ENCODE measurements at regions not wholly inside any gene's neighbourhood (a gene's known extent, or its start where the extent isn't known, plus 50 kb on each side); places are given as distances from the start of the nearest gene placed in this dataset.

DNA sequence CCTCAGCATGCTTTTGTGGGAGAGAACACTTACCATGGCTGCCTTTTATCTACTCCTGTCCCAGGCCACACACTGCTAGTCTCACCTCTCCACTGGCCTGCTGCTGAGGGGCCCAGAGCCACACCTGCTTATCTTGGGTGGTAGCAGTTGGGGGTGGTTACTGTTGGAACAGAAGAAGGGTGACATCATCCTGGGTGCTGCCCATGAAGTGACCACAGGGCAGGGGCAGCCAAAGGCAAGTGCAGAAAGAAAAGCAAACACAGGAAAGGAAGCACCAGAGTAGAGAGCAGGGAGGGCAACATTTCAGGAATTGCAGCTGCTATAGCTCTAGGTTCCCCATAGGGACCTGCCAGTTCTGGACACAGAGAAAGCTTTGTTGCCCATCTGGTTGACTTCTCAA is 345.2 kb downstream of the VPS13C start (continued):
- TF ChIP-seq JUND (IDR thresholded peaks at IDR 0.05) (no peak), EZH2 (IDR thresholded peaks at IDR 0.05) (no peak), YY1 (IDR thresholded peaks at IDR 0.05; ENCODE audit: extremely low read depth, insufficient replicate concordance, low read depth, low read length) (no peak), TCF7L2 (IDR thresholded peaks at IDR 0.05; ENCODE audit: borderline replicate concordance, extremely low read depth, insufficient read depth, insufficient read length) (no peak), SIN3A (IDR thresholded peaks at IDR 0.05; ENCODE audit: low read depth) (no peak), POLR2A (IDR thresholded peaks at IDR 0.05; ENCODE audit: borderline replicate concordance, extremely low read depth, insufficient read depth, insufficient read length) (no peak), CBX3 (IDR thresholded peaks at IDR 0.05; ENCODE audit: low read depth) (no peak), EGR1 (IDR thresholded peaks at IDR 0.05; ENCODE audit: low read depth) (no peak), FOSL1 (IDR thresholded peaks at IDR 0.05; ENCODE audit: low read depth) (no peak), ZNF274 (IDR thresholded peaks at IDR 0.05; ENCODE audit: low read depth, low read length) (no peak)

DNA sequence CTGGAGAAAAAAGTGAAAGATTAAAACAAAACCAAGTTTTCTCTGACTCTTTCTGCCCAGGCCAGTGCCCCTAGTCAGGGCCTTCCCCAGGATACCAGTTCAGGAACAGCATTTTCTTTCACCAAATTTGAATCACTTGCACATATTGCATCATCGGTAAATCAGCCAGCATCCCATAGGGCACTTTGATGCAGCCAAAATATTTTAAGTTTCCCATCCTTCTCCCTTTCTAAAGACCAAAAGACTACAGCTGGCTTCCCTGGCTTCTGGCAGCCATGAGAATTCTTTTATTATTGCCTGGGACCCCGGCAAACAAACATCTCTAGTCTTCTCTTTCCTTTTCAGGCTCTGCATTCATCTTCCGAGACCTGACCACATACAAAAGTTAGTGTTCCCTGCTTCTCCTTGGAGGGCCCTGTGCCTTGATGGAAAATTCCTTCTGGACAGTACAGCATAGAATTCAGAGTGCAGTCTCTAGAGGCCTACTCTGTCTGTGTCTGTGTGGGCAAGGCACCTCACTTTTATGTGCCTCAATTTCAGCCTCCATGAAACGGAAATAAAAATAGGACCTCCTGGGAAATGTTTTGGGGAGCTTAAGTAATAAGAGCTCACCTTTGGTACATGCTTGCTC is 348.0 kb downstream of the VPS13C start:
- H3K4me2 ChIP-seq (ENCODE audit: low read length): no peak overlapping the region
- POLR2A ChIA-PET: no interaction called here
- TF ChIP-seq SP1 (IDR thresholded peaks at IDR 0.05; ENCODE audit: low read depth) (no peak), RAD21 (IDR thresholded peaks at IDR 0.05; ENCODE audit: low read depth) (no peak), EZH2phosphoT487 (IDR thresholded peaks at IDR 0.05; ENCODE audit: borderline replicate concordance) (no peak), EGR1 (IDR thresholded peaks at IDR 0.05; ENCODE audit: low read depth) (no peak), YY1 (IDR thresholded peaks at IDR 0.05; ENCODE audit: extremely low read depth, insufficient replicate concordance, low read depth, low read length) (no peak), ELF1 (IDR thresholded peaks at IDR 0.05; ENCODE audit: borderline replicate concordance, low read depth) (no peak), POLR2A (IDR thresholded peaks at IDR 0.05; ENCODE audit: borderline replicate concordance, extremely low read depth, insufficient read depth, insufficient read length) (no peak), EZH2 (IDR thresholded peaks at IDR 0.05) (no peak), CEBPB (IDR thresholded peaks at IDR 0.05; ENCODE audit: low read depth) (no peak), ZNF274 (IDR thresholded peaks at IDR 0.05; ENCODE audit: low read depth, low read length) (no peak)
- TF ChIP-seq, protein P1, sequence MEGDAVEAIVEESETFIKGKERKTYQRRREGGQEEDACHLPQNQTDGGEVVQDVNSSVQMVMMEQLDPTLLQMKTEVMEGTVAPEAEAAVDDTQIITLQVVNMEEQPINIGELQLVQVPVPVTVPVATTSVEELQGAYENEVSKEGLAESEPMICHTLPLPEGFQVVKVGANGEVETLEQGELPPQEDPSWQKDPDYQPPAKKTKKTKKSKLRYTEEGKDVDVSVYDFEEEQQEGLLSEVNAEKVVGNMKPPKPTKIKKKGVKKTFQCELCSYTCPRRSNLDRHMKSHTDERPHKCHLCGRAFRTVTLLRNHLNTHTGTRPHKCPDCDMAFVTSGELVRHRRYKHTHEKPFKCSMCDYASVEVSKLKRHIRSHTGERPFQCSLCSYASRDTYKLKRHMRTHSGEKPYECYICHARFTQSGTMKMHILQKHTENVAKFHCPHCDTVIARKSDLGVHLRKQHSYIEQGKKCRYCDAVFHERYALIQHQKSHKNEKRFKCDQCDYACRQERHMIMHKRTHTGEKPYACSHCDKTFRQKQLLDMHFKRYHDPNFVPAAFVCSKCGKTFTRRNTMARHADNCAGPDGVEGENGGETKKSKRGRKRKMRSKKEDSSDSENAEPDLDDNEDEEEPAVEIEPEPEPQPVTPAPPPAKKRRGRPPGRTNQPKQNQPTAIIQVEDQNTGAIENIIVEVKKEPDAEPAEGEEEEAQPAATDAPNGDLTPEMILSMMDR (IDR thresholded peaks at IDR 0.05 in 2 of 3, conservative IDR thresholded peaks at IDR 0.05 in 1 of 3; ENCODE audit: borderline replicate concordance in 1 of 3, insufficient read depth in 1 of 3, low read depth in 2 of 3, low read length in 2 of 3): no peak
- TF ChIP-seq, protein P2, sequence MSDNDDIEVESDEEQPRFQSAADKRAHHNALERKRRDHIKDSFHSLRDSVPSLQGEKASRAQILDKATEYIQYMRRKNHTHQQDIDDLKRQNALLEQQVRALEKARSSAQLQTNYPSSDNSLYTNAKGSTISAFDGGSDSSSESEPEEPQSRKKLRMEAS (IDR thresholded peaks at IDR 0.05): no peak
- TF ChIP-seq, protein P3, sequence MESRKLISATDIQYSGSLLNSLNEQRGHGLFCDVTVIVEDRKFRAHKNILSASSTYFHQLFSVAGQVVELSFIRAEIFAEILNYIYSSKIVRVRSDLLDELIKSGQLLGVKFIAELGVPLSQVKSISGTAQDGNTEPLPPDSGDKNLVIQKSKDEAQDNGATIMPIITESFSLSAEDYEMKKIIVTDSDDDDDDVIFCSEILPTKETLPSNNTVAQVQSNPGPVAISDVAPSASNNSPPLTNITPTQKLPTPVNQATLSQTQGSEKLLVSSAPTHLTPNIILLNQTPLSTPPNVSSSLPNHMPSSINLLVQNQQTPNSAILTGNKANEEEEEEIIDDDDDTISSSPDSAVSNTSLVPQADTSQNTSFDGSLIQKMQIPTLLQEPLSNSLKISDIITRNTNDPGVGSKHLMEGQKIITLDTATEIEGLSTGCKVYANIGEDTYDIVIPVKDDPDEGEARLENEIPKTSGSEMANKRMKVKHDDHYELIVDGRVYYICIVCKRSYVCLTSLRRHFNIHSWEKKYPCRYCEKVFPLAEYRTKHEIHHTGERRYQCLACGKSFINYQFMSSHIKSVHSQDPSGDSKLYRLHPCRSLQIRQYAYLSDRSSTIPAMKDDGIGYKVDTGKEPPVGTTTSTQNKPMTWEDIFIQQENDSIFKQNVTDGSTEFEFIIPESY (IDR thresholded peaks at IDR 0.05; ENCODE audit: extremely low read depth, insufficient replicate concordance, low read length): no peak
- H3K9me3 ChIP-seq (ENCODE audit: control insufficient read depth in 1 of 2, insufficient read depth in 1 of 2, low read depth in 1 of 2, low read length in 2 of 2): no peaks in the 10 kb centered on the region
- H3K9me2 ChIP-seq (ENCODE audit: insufficient read depth): no peaks in the 10 kb centered on the region
- H3K36me3 ChIP-seq (ENCODE audit: control insufficient read depth in 1 of 2, insufficient read depth in 2 of 2, low read length in 2 of 2): no peaks in the 10 kb centered on the region
- no peak overlapping the region for H3K27ac ChIP-seq (ENCODE audit: low read depth, low read length)
- DNase-seq (ENCODE audit: low read depth, low spot score) (no peak), ATAC-seq (no peak)
- H3K9ac ChIP-seq (ENCODE audit: low read length): no peak overlapping the region
- no peaks in the 10 kb centered on the region for H3K27me3 ChIP-seq (ENCODE audit: insufficient read depth, low read length)
- no peak overlapping the region for H3K4me3 ChIP-seq (replicated peaks in 1 of 2; ENCODE audit: low read depth in 1 of 2, low read length in 2 of 2)
- RAD21 ChIA-PET (ENCODE audit: low non-redundant PET in 1 of 2, low total read pairs in 2 of 2, uncharacterized antibody in 2 of 2, unreplicated experiment in 2 of 2): no interaction called here
- H3K79me2 ChIP-seq (ENCODE audit: insufficient read depth, low read length): no peaks in the 10 kb centered on the region
- no peaks in the 10 kb centered on the region for H4K20me1 ChIP-seq (ENCODE audit: insufficient read depth)
- CTCF ChIA-PET: no interaction called here
- intact Hi-C loops (cut with micrococcal nuclease): no loop called here
- H3K4me1 ChIP-seq (ENCODE audit: control insufficient read depth in 1 of 2, insufficient read depth in 2 of 2, low read length in 2 of 2): no peaks in the 10 kb centered on the region
- no peak overlapping the region for H2AFZ ChIP-seq (ENCODE audit: low read depth, low read length, poor library complexity, severe bottlenecking)
- BruUV-seq (replicated peaks): no TSS peak
